Loucy (cell line): ENCODE measurements at regions not wholly inside any gene's neighbourhood (a gene's known extent, or its start where the extent isn't known, plus 50 kb on each side); places are given as distances from the start of the nearest gene placed in this dataset.

Experiments
- CTCF ChIP-seq: fragments of 200-600 bp; sonication (generic); conservative IDR thresholded peaks from 2 replicates; pipeline ENCODE4 v1.5.1; 2014; ENCODE audit warnings: mild to moderate bottlenecking, antibody characterized with exemption, low read length
- EZH2phosphoT487 ChIP-seq: fragments of 200-600 bp; IDR thresholded peaks from 2 replicates; pipeline ENCODE4 v1.6.1; 2018; ENCODE audit warnings: antibody characterized with exemption, mild to moderate bottlenecking, moderate library complexity, borderline replicate concordance

DNA sequence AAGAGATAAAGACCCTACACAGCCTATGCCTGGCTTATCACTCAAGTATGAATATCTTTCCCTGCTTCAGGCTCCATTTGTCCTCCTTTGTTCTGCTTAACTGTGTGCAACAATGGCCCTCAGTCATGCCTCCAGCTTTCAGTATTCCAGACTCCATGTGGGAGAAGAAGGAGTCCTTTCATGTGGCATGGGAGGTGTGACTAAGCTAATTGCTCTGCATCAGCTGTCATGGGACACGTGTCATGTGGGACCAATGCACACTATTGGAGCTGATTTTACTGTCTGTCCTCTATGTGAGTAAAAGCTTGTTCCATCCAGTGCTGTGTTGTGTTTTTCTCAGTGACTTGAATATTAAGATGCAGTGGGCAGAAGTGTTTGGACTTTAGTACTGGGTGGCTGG is 1198.3 kb downstream of the OLFM4 start:
- no peak for TF ChIP-seq CTCF
- TF ChIP-seq EZH2phosphoT487: no peak
